Endothelial cell of umbilical vein (primary cell): ENCODE measurements at regions not wholly inside any gene's neighbourhood (a gene's known extent, or its start where the extent isn't known, plus 50 kb on each side); places are given as distances from the start of the nearest gene placed in this dataset.
"Not testable (repeated sequence)": the region's sequence is repeated elsewhere in the genome, so short reads cannot be mapped to it uniquely, and the experiment has no call there.

Source experiments
- BruUV-seq: library from RNA; stranded (reverse); fragments of 400-500 nt; replicated peaks from 2 replicates; lab custom pipeline; 2021; lab: Mats Ljungman, UMichigan
- CTCF ChIA-PET: fragments of 300-600, 350-600 bp; sonication (Branson Sonifier 250); formaldehyde crosslinking; loops from one replicate; lab custom pipeline; 2021; ENCODE audit warnings: antibody characterized with exemption, inconsistent platforms; lab: Charles Lee
- POLR2A ChIA-PET: fragments of 300-600, 350-600 bp; sonication (Branson Sonifier 250); formaldehyde crosslinking; loops from one replicate; lab custom pipeline; 2021; ENCODE audit warnings: antibody characterized with exemption, inconsistent platforms; lab: Charles Lee
- DNase-seq: peaks from one replicate; pipeline ENCODE4 v3.0.0-alpha.2; 2011; ENCODE audit warnings: low read depth, low spot score
- FAIRE-seq: peaks from 2 replicates; lab custom pipeline; 2011; peaks lifted over from hg19 to GRCh38; lab: Jason Lieb, UNC
- H2AFZ ChIP-seq: 2 replicates; pipeline ENCODE4 v1.6.0; 2012; ENCODE audit warnings: low read depth, low read length, control low read depth, inconsistent platforms
- H3K27ac ChIP-seq: 2 replicates; pipeline ENCODE4 v1.5.1; 2011; ENCODE audit warnings: low read depth, mild to moderate bottlenecking, control low read depth, low read length, moderate library complexity; ENCODE audit not compliant: insufficient read depth
- H3K27me3 ChIP-seq, 2 experiments: 2 replicates each; pipeline versions ENCODE4 v1.6.0 to v1.6.1; 2011; ENCODE audit warnings: low read length in 2 of 2, mixed read lengths in 1 of 2; ENCODE audit not compliant: control insufficient read depth in 2 of 2, insufficient read depth in 2 of 2
- H3K36me3 ChIP-seq, 2 experiments: 2 replicates in 1 of 2; 3 replicates in 1 of 2; pipeline ENCODE4 v1.5.1; 2011; ENCODE audit warnings: low read length in 2 of 2, mild to moderate bottlenecking in 1 of 2, moderate library complexity in 1 of 2; ENCODE audit not compliant: control insufficient read depth in 2 of 2, insufficient read depth in 2 of 2; ENCODE audit errors: extremely low read depth in 1 of 2
- H3K4me1 ChIP-seq: 3 replicates; pipeline ENCODE4 v1.5.1; 2011; ENCODE audit warnings: mild to moderate bottlenecking, low read length; ENCODE audit not compliant: control insufficient read depth, insufficient read depth; ENCODE audit errors: extremely low read depth
- H3K4me2 ChIP-seq: 2 replicates; pipeline ENCODE4 v1.6.1; 2011; ENCODE audit warnings: low read length, control low read depth, mixed read lengths; ENCODE audit not compliant: insufficient read depth
- H3K4me3 ChIP-seq, 3 experiments: fragments of 200-600 bp in 1 of 3; sonication (generic), shearing (Covaris generic) in 1 of 3; replicated peaks in 1 of 3; 2 replicates each; pipeline ENCODE4 v1.5.1; 2011 to 2016; ENCODE audit warnings: control low read depth in 3 of 3, low read length in 3 of 3, mild to moderate bottlenecking in 2 of 3, inconsistent platforms in 1 of 3, low read depth in 1 of 3, moderate library complexity in 1 of 3; ENCODE audit not compliant: insufficient read depth in 1 of 3
- H3K79me2 ChIP-seq: 2 replicates; pipeline ENCODE4 v1.6.0; 2012; ENCODE audit warnings: low read length, inconsistent platforms; ENCODE audit not compliant: control insufficient read depth, insufficient read depth
- H3K9ac ChIP-seq: replicated peaks from 2 replicates; pipeline ENCODE3; 2011; ENCODE audit warnings: low read length, control low read depth; ENCODE audit not compliant: insufficient read depth; ENCODE audit errors: extremely low read depth
- H3K9me1 ChIP-seq: replicated peaks from 3 replicates; pipeline ENCODE4 v1.6.0; 2011; ENCODE audit warnings: mild to moderate bottlenecking, low read length; ENCODE audit not compliant: control insufficient read depth, insufficient read depth; ENCODE audit errors: extremely low read depth
- H3K9me3 ChIP-seq: replicated peaks from 2 replicates; pipeline ENCODE4 v1.5.1; 2012; ENCODE audit warnings: low read length, inconsistent platforms; ENCODE audit not compliant: control insufficient read depth, insufficient read depth
- H4K20me1 ChIP-seq: replicated peaks from 2 replicates; pipeline ENCODE3; 2011; ENCODE audit warnings: mild to moderate bottlenecking, low read length; ENCODE audit not compliant: control insufficient read depth, insufficient read depth; ENCODE audit errors: extremely low read depth
- EZH2 ChIP-seq: IDR thresholded peaks from 2 replicates; pipeline ENCODE4 v1.6.1; 2012; ENCODE audit warnings: borderline replicate concordance, low read depth, mild to moderate bottlenecking, moderate library complexity, low read length, inconsistent platforms; ENCODE audit not compliant: severe bottlenecking
- FOS ChIP-seq: IDR thresholded peaks from 2 replicates; pipeline ENCODE4 v1.6.1; 2011; ENCODE audit warnings: mild to moderate bottlenecking, low read length, moderate library complexity, borderline replicate concordance; ENCODE audit not compliant: insufficient read depth
- GATA2 ChIP-seq: IDR thresholded peaks from 2 replicates; pipeline ENCODE4 v1.7.0; 2011; ENCODE audit warnings: low read depth, mild to moderate bottlenecking, moderate library complexity, mixed read lengths, low read length; ENCODE audit not compliant: insufficient read length, insufficient read depth
- JUN ChIP-seq: IDR thresholded peaks from 2 replicates; pipeline ENCODE4 v1.6.1; 2011; ENCODE audit warnings: borderline replicate concordance, low read depth; ENCODE audit not compliant: insufficient read length, insufficient read depth
- MAX ChIP-seq: IDR thresholded peaks from 2 replicates; pipeline ENCODE4 v1.6.1; 2011; ENCODE audit not compliant: insufficient read depth, insufficient read length
- MYC ChIP-seq: IDR thresholded peaks from one replicate; pipeline ENCODE4 v1.6.1; 2011; ENCODE audit warnings: mild to moderate bottlenecking, low read depth, low read length
- POLR2A ChIP-seq: IDR thresholded peaks from 2 replicates; pipeline ENCODE4 v1.6.1; 2012; ENCODE audit warnings: low read depth, mild to moderate bottlenecking, control low read depth, low read length
- POLR2AphosphoS5 ChIP-seq: IDR thresholded peaks from 2 replicates; pipeline ENCODE4 v1.6.1; 2012; ENCODE audit warnings: low read depth, mild to moderate bottlenecking, control low read depth, low read length, moderate library complexity; ENCODE audit not compliant: insufficient read depth
- dilution Hi-C: fragments of 300-500 bp; cut with MboI; formaldehyde crosslinking; loops from one replicate; pipeline ENCODE4 v1.15.0; 2019; ENCODE audit warnings: low sequenced_read_pairs; ENCODE audit not compliant: extremely low pct_ligation_motif_present
- intact Hi-C: fragments of 100-400 bp; cut with micrococcal nuclease; formaldehyde crosslinking; loops from one replicate; pipeline ENCODE4 v1.10.0; 2022
- TF ChIP-seq, protein P1 (sequence below), 2 donors: IDR thresholded peaks; 1 replicate in 1 of 2; 2 replicates in 1 of 2; pipeline ENCODE4 v1.5.1; 2011; ENCODE audit warnings: low read length in 2 of 2, mild to moderate bottlenecking in 2 of 2, moderate library complexity in 2 of 2, control low read depth in 1 of 2, inconsistent platforms in 1 of 2, low read depth in 1 of 2; ENCODE audit not compliant: insufficient read depth in 1 of 2; ENCODE audit errors: extremely low read depth in 1 of 2

GRCh38 chr15:21270474-21270873 lies 169.8 kb downstream of the POTEB3 start:
- Histone ChIP-seq H3K79me2 (no peaks in the 10 kb centered on the region), H3K9ac (no peak overlapping the region), H2AFZ (no peak overlapping the region), H4K20me1 (no peaks in the 10 kb centered on the region), H3K4me1 (no peaks in the 10 kb centered on the region), H3K4me3 (no peak overlapping the region), H3K27me3 (no peaks in the 10 kb centered on the region), H3K9me1 (no peaks in the 10 kb centered on the region), H3K27ac (no peak overlapping the region), H3K9me3 (peaks cover 5% of the 10 kb centered on the region), H3K4me2 (no peak overlapping the region), H3K36me3 (no peaks in the 10 kb centered on the region)
- dilution Hi-C loops = no loop called here
- ChIA-PET POLR2A (no interaction called here), CTCF (no interaction called here)
- no TSS peak for BruUV-seq
- intact Hi-C loops = no loop called here
- FAIRE-seq = no peak
- TF ChIP-seq GATA2 = no peak
- TF ChIP-seq POLR2AphosphoS5 = no peak
- TF ChIP-seq, protein P1, sequence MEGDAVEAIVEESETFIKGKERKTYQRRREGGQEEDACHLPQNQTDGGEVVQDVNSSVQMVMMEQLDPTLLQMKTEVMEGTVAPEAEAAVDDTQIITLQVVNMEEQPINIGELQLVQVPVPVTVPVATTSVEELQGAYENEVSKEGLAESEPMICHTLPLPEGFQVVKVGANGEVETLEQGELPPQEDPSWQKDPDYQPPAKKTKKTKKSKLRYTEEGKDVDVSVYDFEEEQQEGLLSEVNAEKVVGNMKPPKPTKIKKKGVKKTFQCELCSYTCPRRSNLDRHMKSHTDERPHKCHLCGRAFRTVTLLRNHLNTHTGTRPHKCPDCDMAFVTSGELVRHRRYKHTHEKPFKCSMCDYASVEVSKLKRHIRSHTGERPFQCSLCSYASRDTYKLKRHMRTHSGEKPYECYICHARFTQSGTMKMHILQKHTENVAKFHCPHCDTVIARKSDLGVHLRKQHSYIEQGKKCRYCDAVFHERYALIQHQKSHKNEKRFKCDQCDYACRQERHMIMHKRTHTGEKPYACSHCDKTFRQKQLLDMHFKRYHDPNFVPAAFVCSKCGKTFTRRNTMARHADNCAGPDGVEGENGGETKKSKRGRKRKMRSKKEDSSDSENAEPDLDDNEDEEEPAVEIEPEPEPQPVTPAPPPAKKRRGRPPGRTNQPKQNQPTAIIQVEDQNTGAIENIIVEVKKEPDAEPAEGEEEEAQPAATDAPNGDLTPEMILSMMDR (IDR thresholded peaks at IDR 0.05; ENCODE audit: extremely low read depth in 1 of 2, insufficient read depth in 1 of 2, low read depth in 1 of 2, low read length in 2 of 2) = no peak
- TF ChIP-seq MYC = no peak
- no peak for TF ChIP-seq MAX
- no peak for TF ChIP-seq JUN
- TF ChIP-seq POLR2A = no peak
- TF ChIP-seq FOS = no peak
- no peak for TF ChIP-seq EZH2
- DNase-seq = no peak

GRCh38 chr15:21269673-21270072 lies 170.6 kb downstream of the POTEB3 start:
- POLR2A ChIA-PET, H3K9me3 ChIP-seq, H3K9ac ChIP-seq, H3K4me3 ChIP-seq, H3K4me1 ChIP-seq, H3K9me1 ChIP-seq, CTCF ChIA-PET, H2AFZ ChIP-seq, BruUV-seq, H3K4me2 ChIP-seq, intact Hi-C loops, DNase-seq, H3K79me2 ChIP-seq, H3K27ac ChIP-seq, H4K20me1 ChIP-seq, H3K36me3 ChIP-seq, dilution Hi-C loops, H3K27me3 ChIP-seq, FAIRE-seq: not testable (repeated sequence)
